Thyroid gland (tissue), 4 donors: ENCODE measurements at regions not wholly inside any gene's neighbourhood (a gene's known extent, or its start where the extent isn't known, plus 50 kb on each side); places are given as distances from the start of the nearest gene placed in this dataset.

ENCODE experiments used
- DNase-seq, 2 donors: peaks; one replicate each; pipeline ENCODE4 v3.0.0-alpha.2; 2019
- H3K27ac ChIP-seq, 3 donors: fragments of 200-600 bp; sonication (generic); 1 replicate in 2 of 3; 2 replicates in 1 of 3; pipeline ENCODE4 v1.5.1; 2016 to 2019; ENCODE audit warnings: mild to moderate bottlenecking in 1 of 3, moderate library complexity in 1 of 3
- H3K27me3 ChIP-seq: fragments of 200-600 bp; sonication (generic); one replicate; pipeline ENCODE4 v1.5.1; 2019
- H3K36me3 ChIP-seq, 2 donors: fragments of 200-600 bp; sonication (generic); one replicate each; pipeline ENCODE4 v1.5.1; 2016 to 2019
- H3K4me1 ChIP-seq, 2 donors: fragments of 200-600 bp; sonication (generic); one replicate each; pipeline ENCODE4 v1.5.1; 2017 to 2019
- H3K4me3 ChIP-seq, 3 donors: fragments of 200-600 bp; sonication (generic); replicated peaks in 1 of 3; 1 replicate in 2 of 3; 2 replicates in 1 of 3; pipeline ENCODE4 v1.5.1; 2016; ENCODE audit warnings: mild to moderate bottlenecking in 1 of 3
- H3K9me3 ChIP-seq: fragments of 200-600 bp; sonication (generic); one replicate; pipeline ENCODE4 v1.5.1; 2017
- POLR2A ChIP-seq, 2 donors: fragments of 450-650 bp; IDR thresholded peaks; one replicate each; pipeline ENCODE4 v1.6.1; 2017; ENCODE audit warnings: antibody characterized with exemption in 2 of 2, mild to moderate bottlenecking in 2 of 2, moderate library complexity in 1 of 2
- WGBS, 2 donors: methylation state at CpG; one replicate each; pipeline ENCODE4 v1.1.5; 2017; 5-methylcytosine and 5-hydroxymethylcytosine counted together
- intact Hi-C: fragments of 100-400 bp; cut with DNase I; formaldehyde crosslinking; loops from one replicate; pipeline ENCODE4 v1.15.1; 2023
- TF ChIP-seq, protein P1 (sequence below), 6 experiments: fragments of 200-600 bp in 3 of 6; fragments of 450-650 bp in 3 of 6; sonication (generic) in 3 of 6; IDR thresholded peaks; one replicate each; pipeline ENCODE4 v1.5.1; 2016 to 2019; ENCODE audit warnings: antibody characterized with exemption in 6 of 6, mild to moderate bottlenecking in 2 of 6, inconsistent platforms in 1 of 6, moderate library complexity in 1 of 6

GRCh38 chr14:101466456-101467180, 94.7 kb upstream of the DIO3 start:
- Histone ChIP-seq H3K9me3 (no peaks in the 10 kb centered on the region), H3K27me3 (no peaks in the 10 kb centered on the region), H3K27ac (no peak overlapping the region), H3K4me3 (no peak overlapping the region), H3K36me3 (no peaks in the 10 kb centered on the region), H3K4me1 (no peaks in the 10 kb centered on the region)
- DNase-seq, result no peak
- intact Hi-C loops, result no loop called here
- 90 to 92% methylated on average over 15 of the region's 17 CpGs for WGBS, 2 donors
- TF ChIP-seq POLR2A (IDR thresholded peaks at IDR 0.05), result no peak
- TF ChIP-seq, protein P1, sequence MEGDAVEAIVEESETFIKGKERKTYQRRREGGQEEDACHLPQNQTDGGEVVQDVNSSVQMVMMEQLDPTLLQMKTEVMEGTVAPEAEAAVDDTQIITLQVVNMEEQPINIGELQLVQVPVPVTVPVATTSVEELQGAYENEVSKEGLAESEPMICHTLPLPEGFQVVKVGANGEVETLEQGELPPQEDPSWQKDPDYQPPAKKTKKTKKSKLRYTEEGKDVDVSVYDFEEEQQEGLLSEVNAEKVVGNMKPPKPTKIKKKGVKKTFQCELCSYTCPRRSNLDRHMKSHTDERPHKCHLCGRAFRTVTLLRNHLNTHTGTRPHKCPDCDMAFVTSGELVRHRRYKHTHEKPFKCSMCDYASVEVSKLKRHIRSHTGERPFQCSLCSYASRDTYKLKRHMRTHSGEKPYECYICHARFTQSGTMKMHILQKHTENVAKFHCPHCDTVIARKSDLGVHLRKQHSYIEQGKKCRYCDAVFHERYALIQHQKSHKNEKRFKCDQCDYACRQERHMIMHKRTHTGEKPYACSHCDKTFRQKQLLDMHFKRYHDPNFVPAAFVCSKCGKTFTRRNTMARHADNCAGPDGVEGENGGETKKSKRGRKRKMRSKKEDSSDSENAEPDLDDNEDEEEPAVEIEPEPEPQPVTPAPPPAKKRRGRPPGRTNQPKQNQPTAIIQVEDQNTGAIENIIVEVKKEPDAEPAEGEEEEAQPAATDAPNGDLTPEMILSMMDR (IDR thresholded peaks at IDR 0.05), result no peak

- TF ChIP-seq POLR2A (IDR thresholded peaks at IDR 0.05), result no peak
- TF ChIP-seq, protein P1 (IDR thresholded peaks at IDR 0.05), result no peak
- no peak overlapping the region for H3K27ac ChIP-seq
- no peak overlapping the region for H3K4me3 ChIP-seq
- no peaks in the 10 kb centered on the region for H3K36me3 ChIP-seq
- 89 to 93% methylated on average over 13 of the region's 13 CpGs for WGBS, 2 donors
- no peaks in the 10 kb centered on the region for H3K4me1 ChIP-seq
- DNase-seq, result no peak
- intact Hi-C loops, result no loop called here
- no peaks in the 10 kb centered on the region for H3K9me3 ChIP-seq
- H3K27me3 ChIP-seq, result no peaks in the 10 kb centered on the region
Observed at GRCh38 chr14:101467181-101467926, 93.9 kb upstream of the DIO3 start.

- Histone ChIP-seq H3K36me3 (no peaks in the 10 kb centered on the region), H3K4me1 (peaks cover 0 to 6% of the 10 kb centered on the region in 2 donors), H3K27me3 (no peaks in the 10 kb centered on the region), H3K9me3 (no peaks in the 10 kb centered on the region), H3K4me3 (no peak overlapping the region), H3K27ac (no peak overlapping the region)
- WGBS, 2 donors, result 76 to 85% methylated on average over 11 to 18 of the region's 25 CpGs
- intact Hi-C loops, result no loop called here
- TF ChIP-seq, protein P1 (IDR thresholded peaks at IDR 0.05), result no peak
- TF ChIP-seq POLR2A (IDR thresholded peaks at IDR 0.05), result no peak
- no peak for DNase-seq
Observed at GRCh38 chr14:101469382-101470247, 91.7 kb upstream of the DIO3 start.

DNA sequence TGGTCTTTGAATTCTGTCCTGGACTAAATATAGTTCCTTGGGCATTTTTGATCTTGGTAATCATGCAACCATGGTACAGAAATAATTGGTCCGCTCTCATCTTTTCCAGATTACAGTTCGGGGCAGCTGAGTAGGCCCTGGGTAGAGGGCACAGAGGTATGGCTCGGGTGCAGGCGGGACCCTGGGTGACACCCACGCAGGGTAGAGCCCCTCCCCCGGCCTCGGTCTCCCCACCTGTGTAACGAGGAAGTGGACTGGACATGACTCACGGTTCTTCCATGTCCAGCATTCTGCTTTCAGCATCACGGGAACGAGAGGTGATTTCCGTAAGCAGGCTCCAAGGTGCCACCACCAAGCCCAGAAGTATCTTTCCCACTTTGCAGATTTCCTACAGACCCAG, 91.0 kb upstream of the DIO3 start:
- TF ChIP-seq, protein P1 (IDR thresholded peaks at IDR 0.05), result no peak
- no peak for TF ChIP-seq POLR2A (IDR thresholded peaks at IDR 0.05)
- Histone ChIP-seq H3K9me3 (no peaks in the 10 kb centered on the region), H3K27me3 (no peaks in the 10 kb centered on the region), H3K27ac (no peak overlapping the region), H3K4me1 (peaks cover 0 to 6% of the 10 kb centered on the region in 2 donors), H3K36me3 (no peaks in the 10 kb centered on the region), H3K4me3 (no peak overlapping the region)
- intact Hi-C loops, result no loop called here
- DNase-seq, result no peak
- WGBS, 2 donors, result 73 to 88% methylated on average over 12 of the region's 12 CpGs
